GM19328 (cell line): ENCODE measurements at regions not wholly inside any gene's neighbourhood (a gene's known extent, or its start where the extent isn't known, plus 50 kb on each side); places are given as distances from the start of the nearest gene placed in this dataset.

Experiments
- ATAC-seq: cut with Tn5 transposase; IDR thresholded peaks from one replicate; pipeline ENCODE4 v1.9.1; 2021; ENCODE audit warnings: mild to moderate bottlenecking, moderate library complexity; ENCODE audit not compliant: unreplicated experiment

GRCh38 chr10:46227571-46227935 lies 59.2 kb upstream of the ANTXRL start:
- ATAC-seq, result no peak

GRCh38 chr10:46227936-46228562 lies 58.7 kb upstream of the ANTXRL start:
- no peak for ATAC-seq

- no peak for ATAC-seq
Measured at GRCh38 chr10:46228563-46229071, 58.2 kb upstream of the ANTXRL start.

- ATAC-seq, result no peak
Measured at GRCh38 chr10:46229144-46229563, 57.6 kb upstream of the ANTXRL start.

GRCh38 chr10:46230615-46231014 lies 56.2 kb upstream of the ANTXRL start:
- no peak for ATAC-seq

GRCh38 chr10:46231087-46231486 lies 55.7 kb upstream of the ANTXRL start:
- no peak for ATAC-seq

GRCh38 chr10:46232084-46232483 lies 54.7 kb upstream of the ANTXRL start:
- no peak for ATAC-seq

- no peak for ATAC-seq
Measured at GRCh38 chr10:46232666-46233065, 54.1 kb upstream of the ANTXRL start.

GRCh38 chr10:46233181-46233580 lies 53.6 kb upstream of the ANTXRL start:
- no peak for ATAC-seq

GRCh38 chr10:46234026-46234425 lies 52.8 kb upstream of the ANTXRL start:
- ATAC-seq, result no peak

GRCh38 chr10:46234431-46235060 lies 52.3 kb upstream of the ANTXRL start:
- no peak for ATAC-seq

GRCh38 chr10:46235705-46236545 lies 50.9 kb upstream of the ANTXRL start:
- no peak for ATAC-seq

- ATAC-seq, result no peak
Measured at GRCh38 chr10:46236546-46236887, 50.3 kb upstream of the ANTXRL start.

- no peak for ATAC-seq
Measured at GRCh38 chr10:46236941-46237681, 49.7 kb upstream of the ANTXRL start.
